ENCODE measurements at regions not wholly inside any gene's neighbourhood (a gene's known extent, or its start where the extent isn't known, plus 50 kb on each side); places are given as distances from the start of the nearest gene placed in this dataset.

- DNase-seq (ENCODE audit: low read depth in 2 of 2): no peak
These were observed 552.1 kb downstream of the DCDC2C start for GRCh38 chr2:4255491-4255890.

DNA sequence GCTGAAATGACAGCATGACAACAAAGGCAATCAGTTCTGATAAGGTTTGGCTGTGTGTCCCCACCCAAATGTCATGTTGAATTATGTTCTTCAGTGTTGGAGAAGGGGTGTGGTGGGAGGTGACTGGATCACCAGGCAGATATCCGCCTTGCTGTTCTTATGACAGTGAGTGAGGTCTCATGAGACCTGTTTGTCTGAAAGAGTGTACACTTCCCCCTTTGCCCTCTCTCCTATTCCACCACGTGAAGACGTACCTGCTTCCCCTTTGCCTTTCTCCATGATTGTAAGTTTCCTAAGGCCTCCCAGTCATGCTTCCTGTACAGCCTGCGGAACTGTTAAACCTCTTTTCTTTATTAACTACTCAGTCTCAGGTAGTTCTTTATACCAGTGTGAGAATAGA, 553.0 kb downstream of the DCDC2C start:
- no peak for DNase-seq (ENCODE audit: low read depth in 2 of 2)

DNA sequence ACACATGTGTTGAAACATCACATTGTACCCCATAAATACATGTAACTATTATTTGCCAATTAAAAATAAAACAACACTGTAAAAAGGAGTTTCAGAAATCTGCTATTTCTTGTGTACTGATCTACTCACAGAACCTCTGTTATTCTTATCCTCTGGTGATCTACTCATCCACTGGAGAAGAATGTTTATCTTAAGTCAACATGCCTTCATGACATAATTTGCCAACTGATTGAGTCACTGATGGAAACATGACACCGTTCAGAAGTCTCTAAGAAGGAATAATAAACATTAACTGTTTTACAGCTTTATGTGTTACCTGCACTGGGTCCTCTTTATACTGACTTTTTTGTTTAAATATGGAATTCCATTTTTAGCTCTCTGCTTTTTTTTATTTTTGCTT, 555.2 kb downstream of the DCDC2C start:
- DNase-seq (ENCODE audit: low read depth in 2 of 2): no peak

DNA sequence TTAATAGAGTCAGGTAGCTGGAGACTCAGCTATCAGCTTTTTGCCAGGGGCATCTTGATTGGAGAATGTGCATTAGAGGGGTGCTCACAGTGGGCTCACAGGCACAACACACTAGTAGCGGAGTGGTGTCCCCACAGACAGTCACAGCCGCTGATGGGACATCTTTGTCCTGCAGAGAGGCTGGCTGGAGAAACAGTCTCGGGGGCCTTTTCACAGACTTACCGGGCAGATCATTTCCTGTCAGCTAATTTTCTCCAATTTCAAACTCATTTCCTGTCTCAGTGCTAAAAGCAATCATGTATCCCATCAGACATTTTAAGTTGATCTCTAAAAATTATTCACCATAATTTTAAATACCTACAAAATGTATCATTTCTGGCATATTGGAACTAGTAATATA, 562.6 kb downstream of the DCDC2C start:
- no peak for DNase-seq (ENCODE audit: low read depth in 2 of 2)

DNA sequence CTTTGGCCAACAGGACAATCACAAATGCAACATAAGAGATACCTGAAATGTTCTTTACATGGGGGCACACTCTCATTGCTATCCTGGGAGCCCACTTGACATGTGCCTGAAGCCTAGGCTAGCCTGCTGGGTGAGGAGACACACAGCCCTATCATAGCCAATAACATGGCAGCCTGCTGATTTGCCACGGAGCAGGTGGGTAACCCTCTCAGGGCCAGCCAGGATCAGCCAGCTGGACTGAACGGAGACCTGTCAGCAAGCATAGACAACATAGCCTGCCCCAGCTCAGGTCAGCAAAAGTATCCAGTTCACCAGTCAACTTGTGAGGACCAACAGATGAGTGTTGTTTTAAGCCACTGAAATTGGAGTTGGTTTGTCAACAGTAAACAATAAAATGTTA, 566.5 kb downstream of the DCDC2C start:
- no peak for DNase-seq (ENCODE audit: low read depth in 2 of 2)

GRCh38 chr2:4272261-4272858, 569.0 kb downstream of the DCDC2C start:
- no peak for DNase-seq (ENCODE audit: low read depth in 2 of 2)

DNA sequence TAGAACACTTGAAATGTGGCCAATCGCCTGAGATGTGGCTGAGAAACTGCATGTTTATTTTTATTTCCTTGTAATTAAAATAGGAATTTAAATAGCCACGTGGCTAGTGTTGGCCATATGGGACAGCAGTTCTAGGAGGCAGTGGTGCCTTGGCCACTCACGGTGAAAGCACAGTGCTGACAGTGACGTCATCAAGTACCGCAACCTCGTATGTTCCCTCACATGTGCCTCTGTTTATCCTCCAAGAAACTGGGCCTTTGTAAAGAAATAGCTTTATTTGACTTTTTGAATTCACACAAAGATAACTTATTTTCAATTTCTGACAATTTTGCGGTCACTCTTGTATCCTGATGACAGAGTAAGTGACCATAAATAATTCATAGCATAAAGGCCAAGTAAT, 575.0 kb downstream of the DCDC2C start:
- no peak for DNase-seq (ENCODE audit: low read depth in 2 of 2)

DNA sequence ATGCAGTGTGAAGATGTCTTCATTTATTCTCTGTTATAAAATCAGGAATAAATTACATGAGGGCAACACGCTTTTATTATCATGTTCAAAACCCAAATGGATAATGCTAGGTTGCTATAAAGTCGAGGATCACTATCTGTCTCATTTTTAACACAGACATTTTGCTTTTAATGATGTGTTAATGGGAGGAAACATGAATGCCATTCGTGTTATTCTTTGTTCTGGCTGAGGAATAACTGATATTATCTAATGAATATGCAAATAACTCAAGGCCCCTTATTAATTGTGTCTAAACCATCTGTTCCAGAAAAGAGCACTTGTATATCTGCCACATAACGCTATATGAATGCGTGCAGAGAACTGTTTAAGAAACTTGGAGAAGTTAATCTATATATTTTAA, 576.1 kb downstream of the DCDC2C start:
- DNase-seq (ENCODE audit: low read depth in 2 of 2): no peak

DNA sequence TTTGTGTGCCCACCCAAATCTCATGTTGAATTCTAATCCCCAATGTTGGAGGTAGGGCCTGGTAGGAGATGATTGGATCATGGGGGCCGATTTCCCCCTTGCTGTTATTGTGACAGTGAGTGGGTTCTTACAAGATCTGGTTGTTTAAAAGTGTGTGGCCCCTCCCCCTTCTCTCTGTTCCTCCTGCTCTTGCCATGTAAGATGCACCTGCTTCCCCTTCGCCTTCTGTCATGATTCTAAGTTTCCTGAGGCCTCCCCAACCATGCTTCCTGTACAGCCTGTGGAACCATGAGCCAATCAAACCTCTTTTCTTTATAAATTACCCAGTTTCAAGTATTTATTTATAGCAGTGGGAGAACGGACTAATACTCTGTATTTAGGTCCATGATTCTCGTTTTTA, 588.1 kb downstream of the DCDC2C start:
- no peak for DNase-seq (ENCODE audit: low read depth in 2 of 2)

DNA sequence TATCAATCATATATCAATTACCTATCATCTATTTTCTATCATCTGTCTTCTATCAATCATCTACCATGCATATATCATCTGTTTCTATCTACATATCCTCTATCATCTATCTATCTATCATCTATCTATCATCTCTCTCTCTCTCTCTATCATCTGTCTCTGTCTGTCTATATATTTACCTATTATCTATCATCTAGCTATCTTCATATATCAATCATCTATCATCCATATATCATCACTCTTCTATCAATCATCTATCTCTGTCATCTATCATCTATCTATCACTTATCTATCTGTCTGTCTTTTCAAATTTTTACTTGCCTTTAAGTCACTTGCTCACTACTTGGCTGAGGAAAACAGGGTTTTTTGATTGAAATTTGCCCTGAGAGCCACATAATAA, 592.3 kb downstream of the DCDC2C start:
- DNase-seq (ENCODE audit: low read depth in 2 of 2): no peak

DNA sequence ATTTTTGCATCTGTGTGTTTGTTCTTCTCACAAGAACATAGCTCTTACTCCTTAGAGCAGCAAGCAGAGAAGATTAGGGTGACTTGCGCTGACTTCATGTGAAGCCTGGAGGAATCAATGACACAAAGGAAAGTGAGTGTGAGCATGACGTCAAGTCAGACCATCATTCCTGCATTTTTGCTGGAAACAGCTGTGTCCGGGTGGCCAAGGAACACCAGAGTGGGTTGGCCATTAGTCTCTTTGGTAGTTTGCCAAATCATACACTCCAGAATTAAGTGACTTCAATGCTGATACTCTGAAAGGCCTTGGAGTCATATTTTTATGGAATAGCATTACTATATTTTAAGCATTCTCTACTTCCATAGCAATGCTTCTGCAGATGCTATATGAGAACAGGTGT, 597.2 kb downstream of the DCDC2C start:
- DNase-seq (ENCODE audit: low read depth in 2 of 2): no peak

- DNase-seq (ENCODE audit: low read depth in 2 of 2): no peak
These were observed 621.2 kb downstream of the DCDC2C start for GRCh38 chr2:4324531-4324930.

GRCh38 chr2:4336864-4337263, 633.5 kb downstream of the DCDC2C start:
- DNase-seq (ENCODE audit: low read depth in 2 of 2): no peak

DNA sequence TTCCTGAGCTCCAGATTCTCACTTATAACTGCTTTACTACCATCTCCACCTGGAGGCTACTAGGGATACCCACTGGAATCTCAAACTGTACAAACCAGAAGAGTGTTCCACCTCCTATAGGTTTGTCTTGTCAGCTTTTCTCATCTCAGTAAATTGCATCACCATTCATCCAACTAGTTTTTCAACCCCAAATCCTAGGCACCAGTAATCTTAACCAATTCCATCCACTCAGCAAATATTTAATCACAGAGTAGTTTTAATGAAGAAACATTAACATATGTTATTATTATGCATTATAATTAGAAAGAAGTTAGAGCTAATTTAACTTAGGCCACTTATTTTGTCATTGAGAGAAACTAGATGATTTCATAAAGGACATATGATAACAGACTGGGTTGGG, 635.0 kb downstream of the DCDC2C start:
- DNase-seq (ENCODE audit: low read depth in 2 of 2): no peak

GRCh38 chr2:4340536-4340935, 637.2 kb downstream of the DCDC2C start:
- no peak for DNase-seq (ENCODE audit: low read depth in 2 of 2)

DNA sequence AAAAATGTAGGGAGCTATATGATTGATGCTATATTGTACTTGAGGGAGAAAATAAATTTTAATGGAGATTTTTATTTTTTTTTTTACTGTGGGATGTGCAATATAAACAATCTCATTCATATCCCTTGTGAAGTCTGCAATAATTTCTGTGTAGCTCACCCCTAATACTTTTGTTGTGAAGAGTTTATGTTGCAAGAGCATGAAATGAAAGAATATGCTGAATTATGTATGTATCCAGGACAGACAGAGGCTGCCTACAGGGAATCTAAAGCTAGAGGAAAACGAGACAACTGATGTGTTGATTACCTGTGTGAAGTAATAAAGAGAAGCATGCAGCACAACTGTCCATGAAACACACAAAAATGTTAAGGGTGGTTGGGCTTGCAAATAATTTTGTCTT, 643.3 kb downstream of the DCDC2C start:
- no peak for DNase-seq (ENCODE audit: low read depth in 2 of 2)

DNA sequence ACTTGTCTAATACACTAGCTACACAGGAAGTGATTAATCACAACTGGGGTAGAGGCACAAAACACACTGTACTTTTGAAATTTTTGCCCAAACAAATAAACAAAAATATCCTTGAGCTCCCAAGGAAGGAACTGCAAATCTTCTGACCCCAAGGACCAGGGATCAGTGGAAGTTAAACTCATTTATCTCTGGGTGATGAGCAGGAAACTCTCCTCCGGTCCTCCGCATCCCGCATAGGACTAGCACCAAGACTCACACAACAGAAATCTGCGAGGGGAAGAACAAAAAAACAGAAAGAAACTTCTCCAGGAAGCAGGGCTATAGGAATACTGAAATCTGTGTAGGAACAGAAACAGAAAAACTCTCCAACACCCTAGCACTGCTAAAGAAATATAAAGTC, 650.3 kb downstream of the DCDC2C start:
- DNase-seq (ENCODE audit: low read depth in 2 of 2): no peak

DNA sequence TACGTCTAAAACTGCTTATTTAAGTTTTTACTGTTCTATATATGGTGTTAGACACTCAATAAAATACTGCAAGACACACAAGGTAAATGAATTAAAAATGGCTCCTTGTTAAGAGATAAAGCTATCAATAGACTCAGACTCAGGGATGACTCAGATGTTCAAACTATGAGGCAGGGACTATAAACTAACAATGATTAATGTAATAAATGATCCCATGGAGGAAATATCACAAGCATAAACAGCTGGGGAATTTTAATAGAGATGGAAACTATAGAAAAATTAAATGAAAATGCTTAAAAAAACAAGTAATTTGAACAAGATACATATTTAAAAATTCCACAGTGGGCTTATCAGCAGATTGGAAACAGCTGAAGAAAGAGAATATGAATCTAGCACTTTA, 650.8 kb downstream of the DCDC2C start:
- DNase-seq (ENCODE audit: low read depth in 2 of 2): no peak

- DNase-seq (ENCODE audit: low read depth in 2 of 2): no peak
These were observed 651.3 kb downstream of the DCDC2C start for GRCh38 chr2:4354678-4355077.

- no peak for DNase-seq (ENCODE audit: low read depth in 2 of 2)
These were observed 652.7 kb downstream of the DCDC2C start for GRCh38 chr2:4356109-4356508.

DNA sequence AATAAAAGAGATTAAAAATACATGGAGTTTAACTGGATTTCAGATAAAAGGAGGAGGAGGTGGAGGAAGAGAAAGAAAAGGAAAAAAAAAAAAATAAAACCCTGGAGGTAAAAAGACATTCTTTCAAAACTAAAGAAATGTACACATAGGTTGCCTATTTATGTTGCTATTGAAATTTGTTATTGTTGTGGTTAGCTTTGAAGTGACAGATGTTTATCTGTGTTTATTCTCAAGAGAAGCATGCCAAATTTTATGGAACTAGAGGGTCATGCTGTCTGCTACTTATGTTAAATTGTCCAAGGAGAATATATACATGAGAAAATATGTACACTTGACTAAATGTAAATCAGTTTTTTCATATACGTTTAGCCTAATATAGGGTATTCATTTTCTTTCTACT, 653.2 kb downstream of the DCDC2C start:
- no peak for DNase-seq (ENCODE audit: low read depth in 2 of 2)

GRCh38 chr2:4357121-4357520, 653.7 kb downstream of the DCDC2C start:
- DNase-seq (ENCODE audit: low read depth in 2 of 2): no peak

GRCh38 chr2:4358837-4359236, 655.5 kb downstream of the DCDC2C start:
- DNase-seq (ENCODE audit: low read depth in 2 of 2): no peak

- DNase-seq (ENCODE audit: low read depth in 2 of 2): no peak
These were observed 665.5 kb downstream of the DCDC2C start for GRCh38 chr2:4368907-4369306.

Measured in activated CD4-positive, alpha-beta T cell treated with anti-CD3 and anti-CD28 coated beads for 24 hours (primary cell).